WI38 (cell line): ENCODE measurements at regions not wholly inside any gene's neighbourhood (a gene's known extent, or its start where the extent isn't known, plus 50 kb on each side); places are given as distances from the start of the nearest gene placed in this dataset.

Experiments used
- H3K4me3 ChIP-seq: 2 replicates; pipeline ENCODE4 v1.5.1; 2011; ENCODE audit warnings: low read depth, mild to moderate bottlenecking, control low read depth, low read length
- CTCF ChIP-seq: IDR thresholded peaks from 2 replicates; pipeline ENCODE4 v1.5.1; 2012; ENCODE audit warnings: low read depth, mild to moderate bottlenecking, control low read depth, low read length

DNA sequence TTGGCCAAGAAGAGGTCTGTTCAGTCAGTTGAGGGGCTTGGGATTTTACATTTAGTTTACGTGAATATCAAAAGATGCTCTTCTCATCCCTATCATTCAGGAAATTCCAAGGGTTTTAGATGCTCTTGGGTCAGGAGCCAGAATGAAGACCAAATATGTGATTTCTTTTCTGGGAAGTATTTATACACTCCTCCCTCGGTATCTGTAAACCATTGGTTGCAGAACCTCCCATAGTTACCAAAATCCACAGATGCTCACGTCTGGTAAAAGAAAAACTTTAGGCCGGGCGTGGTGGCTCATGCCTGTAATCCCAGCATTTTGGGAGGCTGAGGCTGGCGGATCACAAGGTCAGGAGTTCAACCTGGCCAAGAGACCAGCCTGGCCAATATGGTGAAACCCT, 75.9 kb downstream of the TNFAIP2 start:
- TF ChIP-seq CTCF = no peak
- no peak overlapping the region for H3K4me3 ChIP-seq

- no peak overlapping the region for H3K4me3 ChIP-seq
- no peak for TF ChIP-seq CTCF
Measured at GRCh38 chr14:103201801-103202200, 78.5 kb downstream of the TNFAIP2 start.

- H3K4me3 ChIP-seq = no peak overlapping the region
- TF ChIP-seq CTCF = no peak
Measured at GRCh38 chr14:103204852-103205540, 81.7 kb downstream of the TNFAIP2 start.

GRCh38 chr14:103205541-103205906, 82.3 kb downstream of the TNFAIP2 start:
- H3K4me3 ChIP-seq = no peak overlapping the region
- TF ChIP-seq CTCF = no peak

GRCh38 chr14:103206023-103206481, 82.8 kb downstream of the TNFAIP2 start:
- TF ChIP-seq CTCF = no peak
- H3K4me3 ChIP-seq = no peak overlapping the region

DNA sequence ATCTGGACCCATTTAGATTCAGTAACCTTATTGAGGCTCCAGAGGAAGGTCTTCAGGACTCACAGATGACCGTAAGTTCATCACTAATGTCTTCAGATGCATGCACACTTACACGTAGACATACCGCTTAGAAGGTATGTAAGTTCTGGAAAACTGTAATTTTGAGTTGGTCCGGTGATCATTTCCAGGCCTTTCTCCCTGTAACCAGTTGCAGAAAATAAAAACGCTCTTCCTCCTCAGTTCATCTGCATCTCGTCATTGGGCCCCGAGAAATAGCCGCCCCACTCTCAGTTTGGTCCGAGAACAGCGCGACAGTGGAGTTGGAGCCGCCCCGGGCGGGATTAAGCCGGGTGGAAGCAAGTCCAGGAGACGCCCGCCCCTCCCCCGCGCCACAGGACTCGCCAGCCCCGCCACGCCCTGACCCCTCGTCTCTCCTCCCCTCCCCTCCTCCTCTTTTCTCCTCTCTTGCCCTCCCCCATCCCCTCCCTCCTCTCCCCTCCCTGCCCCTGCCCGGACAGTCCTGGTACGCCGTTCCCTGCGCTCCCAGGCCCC, 83.7 kb downstream of the TNFAIP2 start:
- TF ChIP-seq CTCF = no peak
- H3K4me3 ChIP-seq = peak overlapping the region; percentile 51

DNA sequence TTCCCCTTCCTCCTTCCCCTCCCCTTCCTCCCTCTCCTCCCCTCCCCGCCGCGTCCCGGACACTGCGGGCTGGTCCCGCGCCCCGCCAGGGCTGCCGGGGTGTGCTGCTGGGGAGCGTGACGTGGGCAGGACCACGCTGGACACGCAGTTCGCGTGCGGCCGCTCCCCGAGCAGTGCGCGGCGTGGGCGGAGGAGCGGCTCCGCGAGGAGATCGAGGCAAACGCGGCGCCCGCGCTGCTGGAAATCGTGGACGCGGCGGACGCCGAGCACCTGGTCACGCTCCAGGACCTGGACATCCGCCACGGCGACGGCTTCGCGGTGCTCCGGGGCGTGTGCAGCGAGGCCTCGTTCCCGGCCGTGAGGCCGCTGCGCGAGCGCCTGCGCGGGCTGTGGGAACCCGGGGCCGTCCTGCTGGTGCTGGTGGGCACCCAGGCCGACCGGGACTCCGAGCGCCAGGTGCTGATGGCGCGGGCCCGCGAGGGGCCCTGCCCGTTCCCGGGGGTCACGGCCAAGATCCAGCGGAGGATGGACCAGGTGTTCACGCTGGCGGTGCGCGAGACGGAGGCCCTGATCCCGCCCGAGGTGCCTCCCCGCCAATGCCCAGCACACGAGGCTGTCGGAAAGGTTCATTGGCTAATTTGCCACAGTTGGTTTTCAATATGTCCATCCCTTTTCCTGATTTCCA, 84.3 kb downstream of the TNFAIP2 start:
- no peak for TF ChIP-seq CTCF
- H3K4me3 ChIP-seq = peak overlapping the region; percentile 51
